ENCODE measurements at regions not wholly inside any gene's neighbourhood (a gene's known extent, or its start where the extent isn't known, plus 50 kb on each side); places are given as distances from the start of the nearest gene placed in this dataset.

- DNase-seq = no peak
Measured at GRCh38 chr14:44131861-44132260, 375.2 kb downstream of the FSCB start.

GRCh38 chr14:44113769-44114730 lies 393.0 kb downstream of the FSCB start:
- no peak for DNase-seq

GRCh38 chr14:44112774-44113460 lies 394.2 kb downstream of the FSCB start:
- DNase-seq = no peak

- DNase-seq = no peak
Measured at GRCh38 chr14:44109036-44109435, 398.0 kb downstream of the FSCB start.

GRCh38 chr14:44108601-44109000 lies 398.5 kb downstream of the FSCB start:
- DNase-seq = no peak

GRCh38 chr14:44107156-44107555 lies 399.9 kb downstream of the FSCB start:
- DNase-seq = no peak

GRCh38 chr14:44099743-44100488 lies 407.2 kb downstream of the FSCB start:
- DNase-seq = no peak

- DNase-seq = no peak
Measured at GRCh38 chr14:44081146-44081545, 425.9 kb downstream of the FSCB start.

- DNase-seq = no peak
Measured at GRCh38 chr14:44070046-44070445, 437.0 kb downstream of the FSCB start.

- DNase-seq = no peak
Measured at GRCh38 chr14:44053422-44053821, 453.7 kb downstream of the FSCB start.

- no peak for DNase-seq
Measured at GRCh38 chr14:44041700-44042099, 465.4 kb downstream of the FSCB start.

- no peak for DNase-seq
Measured at GRCh38 chr14:44040561-44040960, 466.5 kb downstream of the FSCB start.

- no peak for DNase-seq
Measured at GRCh38 chr14:44036248-44036647, 470.8 kb downstream of the FSCB start.

GRCh38 chr14:44035707-44036106 lies 471.4 kb downstream of the FSCB start:
- DNase-seq = no peak

- no peak for DNase-seq
Measured at GRCh38 chr14:44030831-44031383, 476.2 kb downstream of the FSCB start.

- DNase-seq = no peak
Measured at GRCh38 chr14:44029933-44030332, 477.1 kb downstream of the FSCB start.

GRCh38 chr14:44027397-44027796 lies 479.7 kb downstream of the FSCB start:
- no peak for DNase-seq

- DNase-seq = no peak
Measured at GRCh38 chr14:44010595-44010994, 496.5 kb downstream of the FSCB start.

- no peak for DNase-seq
Measured at GRCh38 chr14:44010071-44010470, 497.0 kb downstream of the FSCB start.

- no peak for DNase-seq
Measured at GRCh38 chr14:44009642-44010041, 497.4 kb downstream of the FSCB start.

GRCh38 chr14:43988989-43989388 lies 518.1 kb downstream of the FSCB start:
- no peak for DNase-seq

- no peak for DNase-seq
Measured at GRCh38 chr14:43983721-43984120, 523.4 kb downstream of the FSCB start.

- no peak for DNase-seq
Measured at GRCh38 chr14:43981135-43981768, 525.8 kb downstream of the FSCB start.

All from NCI-H82 (cell line).